Neural cell (in vitro differentiated cells): ENCODE measurements at regions not wholly inside any gene's neighbourhood (a gene's known extent, or its start where the extent isn't known, plus 50 kb on each side); places are given as distances from the start of the nearest gene placed in this dataset.

Experiments
- POLR2AphosphoS5 ChIP-seq: IDR thresholded peaks from 2 replicates; pipeline ENCODE4 v1.6.1; 2012
- SMC3 ChIP-seq: fragments of 450-650 bp; conservative IDR thresholded peaks from 2 replicates; pipeline ENCODE4 v1.6.1; 2014; ENCODE audit warnings: antibody characterized with exemption, mild to moderate bottlenecking, moderate library complexity; ENCODE audit not compliant: poor library complexity
- TF ChIP-seq, protein P1 (sequence below): fragments of 450-650 bp; IDR thresholded peaks from 2 replicates; pipeline ENCODE4 v1.5.1; 2014; ENCODE audit warnings: antibody characterized with exemption, mild to moderate bottlenecking, moderate library complexity; ENCODE audit not compliant: poor library complexity, severe bottlenecking

DNA sequence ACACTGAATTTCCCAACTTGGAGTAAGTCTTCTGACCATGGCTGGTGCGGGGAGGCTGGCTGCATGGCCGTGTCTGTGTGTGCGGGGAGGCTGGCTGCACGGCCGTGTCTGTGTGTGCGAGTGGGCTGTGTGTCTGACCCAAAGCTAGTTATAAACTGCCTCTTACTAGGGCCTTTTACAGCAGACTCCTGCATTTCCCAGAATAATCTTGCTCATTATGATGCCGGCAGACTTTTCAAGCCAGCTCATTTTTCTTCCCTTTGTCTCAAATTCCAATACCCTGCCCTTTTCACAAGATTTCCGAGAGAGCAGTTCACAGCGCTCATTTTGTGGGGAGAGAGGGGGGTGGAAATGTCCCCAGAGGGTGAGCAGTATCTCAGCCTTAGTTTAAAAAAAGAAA, 470.7 kb upstream of the BRINP1 start:
- TF ChIP-seq, protein P1, sequence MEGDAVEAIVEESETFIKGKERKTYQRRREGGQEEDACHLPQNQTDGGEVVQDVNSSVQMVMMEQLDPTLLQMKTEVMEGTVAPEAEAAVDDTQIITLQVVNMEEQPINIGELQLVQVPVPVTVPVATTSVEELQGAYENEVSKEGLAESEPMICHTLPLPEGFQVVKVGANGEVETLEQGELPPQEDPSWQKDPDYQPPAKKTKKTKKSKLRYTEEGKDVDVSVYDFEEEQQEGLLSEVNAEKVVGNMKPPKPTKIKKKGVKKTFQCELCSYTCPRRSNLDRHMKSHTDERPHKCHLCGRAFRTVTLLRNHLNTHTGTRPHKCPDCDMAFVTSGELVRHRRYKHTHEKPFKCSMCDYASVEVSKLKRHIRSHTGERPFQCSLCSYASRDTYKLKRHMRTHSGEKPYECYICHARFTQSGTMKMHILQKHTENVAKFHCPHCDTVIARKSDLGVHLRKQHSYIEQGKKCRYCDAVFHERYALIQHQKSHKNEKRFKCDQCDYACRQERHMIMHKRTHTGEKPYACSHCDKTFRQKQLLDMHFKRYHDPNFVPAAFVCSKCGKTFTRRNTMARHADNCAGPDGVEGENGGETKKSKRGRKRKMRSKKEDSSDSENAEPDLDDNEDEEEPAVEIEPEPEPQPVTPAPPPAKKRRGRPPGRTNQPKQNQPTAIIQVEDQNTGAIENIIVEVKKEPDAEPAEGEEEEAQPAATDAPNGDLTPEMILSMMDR: no peak
- TF ChIP-seq POLR2AphosphoS5 (no peak), SMC3 (no peak)
